CD14-positive monocyte (primary cell): ENCODE measurements at regions not wholly inside any gene's neighbourhood (a gene's known extent, or its start where the extent isn't known, plus 50 kb on each side); places are given as distances from the start of the nearest gene placed in this dataset.

ENCODE experiments used
- DNase-seq, 3 donors: peaks; one replicate each; pipeline ENCODE4 v3.0.0-alpha.2; 2011 to 2022
- H2AFZ ChIP-seq: 2 replicates; pipeline ENCODE4 v1.6.0; 2012; ENCODE audit warnings: mild to moderate bottlenecking, low read depth, low read length, inconsistent platforms; ENCODE audit not compliant: insufficient read depth, poor library complexity, severe bottlenecking
- H3K27ac ChIP-seq, 2 donors: 1 replicate in 1 of 2; 2 replicates in 1 of 2; pipeline ENCODE4 v1.5.1; 2012 to 2013; ENCODE audit warnings: low read length in 2 of 2, control low read depth in 1 of 2, inconsistent platforms in 1 of 2, low read depth in 1 of 2, mild to moderate bottlenecking in 1 of 2
- H3K27me3 ChIP-seq, 2 donors: one replicate each; pipeline versions ENCODE4 v1.6.0 to v1.6.1; 2011 to 2013; ENCODE audit warnings: low read length in 2 of 2; ENCODE audit not compliant: control insufficient read depth in 2 of 2, insufficient read depth in 2 of 2
- H3K36me3 ChIP-seq, 2 donors: replicated peaks in 1 of 2; 1 replicate in 1 of 2; 2 replicates in 1 of 2; pipeline versions ENCODE4 v1.5.1 to v1.6.1; 2012 to 2013; ENCODE audit warnings: low read length in 2 of 2, control low read depth in 1 of 2, inconsistent platforms in 1 of 2, mild to moderate bottlenecking in 1 of 2; ENCODE audit not compliant: insufficient read depth in 2 of 2, control insufficient read depth in 1 of 2
- H3K4me1 ChIP-seq, 2 donors: 1 replicate in 1 of 2; 2 replicates in 1 of 2; pipeline versions ENCODE4 v1.5.1 to v1.6.1; 2012 to 2013; ENCODE audit warnings: low read length in 2 of 2, control low read depth in 1 of 2, inconsistent platforms in 1 of 2, mild to moderate bottlenecking in 1 of 2, moderate library complexity in 1 of 2; ENCODE audit not compliant: insufficient read depth in 2 of 2, control insufficient read depth in 1 of 2
- H3K4me2 ChIP-seq: replicated peaks from 2 replicates; pipeline ENCODE3; 2012; ENCODE audit warnings: low read length, moderate library complexity, mild to moderate bottlenecking; ENCODE audit not compliant: poor library complexity, severe bottlenecking; ENCODE audit errors: extremely low read depth
- H3K4me3 ChIP-seq, 3 experiments: fragments of 200-600 bp in 1 of 3; sonication (generic) in 1 of 3; replicated peaks in 1 of 3; 1 replicate in 2 of 3; 2 replicates in 1 of 3; pipeline ENCODE4 v1.5.1; 2011 to 2013; ENCODE audit warnings: low read length in 3 of 3, mild to moderate bottlenecking in 3 of 3, control low read depth in 2 of 3, low read depth in 2 of 3, inconsistent platforms in 1 of 3, moderate library complexity in 1 of 3
- H3K79me2 ChIP-seq: 2 replicates; pipeline ENCODE4 v1.6.0; 2012; ENCODE audit warnings: mild to moderate bottlenecking, control low read depth, inconsistent platforms, low read length, moderate library complexity; ENCODE audit not compliant: insufficient read depth
- H3K9ac ChIP-seq: 2 replicates; pipeline ENCODE4 v1.6.0; 2017; ENCODE audit warnings: low read length, mild to moderate bottlenecking; ENCODE audit not compliant: insufficient read depth, poor library complexity, severe bottlenecking
- H3K9me3 ChIP-seq, 2 donors: replicated peaks in 1 of 2; 1 replicate in 1 of 2; 2 replicates in 1 of 2; pipeline versions ENCODE4 v1.5.1 to v1.6.1; 2012 to 2013; ENCODE audit warnings: low read length in 2 of 2, control low read depth in 1 of 2; ENCODE audit not compliant: control insufficient read depth in 1 of 2, insufficient read depth in 1 of 2
- H4K20me1 ChIP-seq: 2 replicates; pipeline ENCODE4 v1.6.0; 2012; ENCODE audit warnings: mild to moderate bottlenecking, low read length, control low read depth, moderate library complexity; ENCODE audit not compliant: insufficient read depth
- H3K27ac Mint-ChIP-seq, 7 donors: one replicate each; pipeline ENCODE4 v1.8.0; 2020; ENCODE audit warnings: mild to moderate bottlenecking in 7 of 7, mixed read lengths in 7 of 7, moderate library complexity in 6 of 7, inconsistent platforms in 2 of 7
- H3K27me3 Mint-ChIP-seq, 3 donors: one replicate each; pipeline ENCODE4 v1.8.0; 2021 to 2022; ENCODE audit warnings: low read depth in 3 of 3, mild to moderate bottlenecking in 3 of 3, mixed read lengths in 3 of 3, moderate library complexity in 3 of 3, inconsistent platforms in 1 of 3
- H3K36me3 Mint-ChIP-seq, 2 donors: one replicate each; pipeline ENCODE4 v1.8.0; 2020; ENCODE audit warnings: mixed read lengths in 2 of 2, inconsistent platforms in 1 of 2, mild to moderate bottlenecking in 1 of 2
- H3K4me1 Mint-ChIP-seq: one replicate; pipeline ENCODE4 v1.8.0; 2020; ENCODE audit warnings: mild to moderate bottlenecking, mixed read lengths
- H3K4me3 Mint-ChIP-seq, 2 donors: one replicate each; pipeline ENCODE4 v1.8.0; 2020; ENCODE audit warnings: mild to moderate bottlenecking in 2 of 2, mixed read lengths in 2 of 2, moderate library complexity in 1 of 2
- H3K9me3 Mint-ChIP-seq, 7 donors: one replicate each; pipeline ENCODE4 v1.8.0; 2020 to 2022; ENCODE audit warnings: mixed read lengths in 7 of 7, mild to moderate bottlenecking in 6 of 7, moderate library complexity in 6 of 7, inconsistent platforms in 2 of 7
- WGBS: methylation state at CpG from one replicate; pipeline ENCODE4 v1.1.5; 2013; ENCODE audit warnings: missing lambda C conversion rate; ENCODE audit not compliant: insufficient coverage; 5-methylcytosine and 5-hydroxymethylcytosine counted together
- intact Hi-C, 2 donors: fragments of 100-400 bp; cut with micrococcal nuclease; formaldehyde crosslinking; loops; one replicate each; pipeline versions ENCODE4 v1.15.0 to v1.15.1; 2023
- TF ChIP-seq, protein P1 (sequence below): fragments of 200-600 bp; IDR thresholded peaks from one replicate; pipeline ENCODE4 v1.8.0; 2022; ENCODE audit warnings: antibody characterized with exemption, mild to moderate bottlenecking

DNA sequence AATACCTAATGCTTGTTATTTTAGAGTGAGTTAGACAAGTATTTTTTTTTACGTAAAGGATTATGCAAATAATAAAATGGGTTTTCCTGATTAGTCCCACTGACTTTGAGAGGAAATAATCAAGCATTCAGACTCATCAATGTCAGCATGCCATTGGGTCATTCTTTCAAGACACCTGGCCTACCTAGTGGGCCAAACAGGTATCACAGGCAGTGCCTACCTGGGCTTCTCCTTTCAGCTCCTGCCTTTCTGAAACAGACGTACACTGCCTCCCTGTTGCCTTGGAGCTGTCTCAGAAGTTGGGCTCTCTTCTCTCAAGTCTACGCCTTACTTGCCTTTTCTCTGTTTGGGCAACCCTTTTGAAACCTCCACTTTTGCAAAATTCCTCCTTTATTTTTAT, 545.6 kb downstream of the SNAPC1 start:
- Histone ChIP-seq H3K9me3 (peaks cover 0 to 7% of the 10 kb centered on the region in 2 donors), H3K79me2 (no peaks in the 10 kb centered on the region), H3K4me2 (no peak overlapping the region), H3K36me3 (no peaks in the 10 kb centered on the region), H3K27me3 (no peaks in the 10 kb centered on the region), H2AFZ (no peak overlapping the region), H4K20me1 (no peaks in the 10 kb centered on the region), H3K9ac (no peak overlapping the region), H3K4me3 (no peak overlapping the region), H3K27ac (no peak overlapping the region), H3K4me1 (no peaks in the 10 kb centered on the region)
- no peaks in the 10 kb centered on the region for H3K27me3 Mint-ChIP-seq
- no peak overlapping the region for H3K4me3 Mint-ChIP-seq
- peaks cover 0 to 14% (median 6%) of the 10 kb centered on the region in 7 donors for H3K9me3 Mint-ChIP-seq
- no peaks in the 10 kb centered on the region for H3K4me1 Mint-ChIP-seq
- intact Hi-C loops = no loop called here
- WGBS = 100% methylated on average over 1 of the region's 3 CpGs
- DNase-seq = no peak
- no peaks in the 10 kb centered on the region for H3K36me3 Mint-ChIP-seq
- no peak overlapping the region for H3K27ac Mint-ChIP-seq
- TF ChIP-seq, protein P1, sequence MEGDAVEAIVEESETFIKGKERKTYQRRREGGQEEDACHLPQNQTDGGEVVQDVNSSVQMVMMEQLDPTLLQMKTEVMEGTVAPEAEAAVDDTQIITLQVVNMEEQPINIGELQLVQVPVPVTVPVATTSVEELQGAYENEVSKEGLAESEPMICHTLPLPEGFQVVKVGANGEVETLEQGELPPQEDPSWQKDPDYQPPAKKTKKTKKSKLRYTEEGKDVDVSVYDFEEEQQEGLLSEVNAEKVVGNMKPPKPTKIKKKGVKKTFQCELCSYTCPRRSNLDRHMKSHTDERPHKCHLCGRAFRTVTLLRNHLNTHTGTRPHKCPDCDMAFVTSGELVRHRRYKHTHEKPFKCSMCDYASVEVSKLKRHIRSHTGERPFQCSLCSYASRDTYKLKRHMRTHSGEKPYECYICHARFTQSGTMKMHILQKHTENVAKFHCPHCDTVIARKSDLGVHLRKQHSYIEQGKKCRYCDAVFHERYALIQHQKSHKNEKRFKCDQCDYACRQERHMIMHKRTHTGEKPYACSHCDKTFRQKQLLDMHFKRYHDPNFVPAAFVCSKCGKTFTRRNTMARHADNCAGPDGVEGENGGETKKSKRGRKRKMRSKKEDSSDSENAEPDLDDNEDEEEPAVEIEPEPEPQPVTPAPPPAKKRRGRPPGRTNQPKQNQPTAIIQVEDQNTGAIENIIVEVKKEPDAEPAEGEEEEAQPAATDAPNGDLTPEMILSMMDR = no peak

DNA sequence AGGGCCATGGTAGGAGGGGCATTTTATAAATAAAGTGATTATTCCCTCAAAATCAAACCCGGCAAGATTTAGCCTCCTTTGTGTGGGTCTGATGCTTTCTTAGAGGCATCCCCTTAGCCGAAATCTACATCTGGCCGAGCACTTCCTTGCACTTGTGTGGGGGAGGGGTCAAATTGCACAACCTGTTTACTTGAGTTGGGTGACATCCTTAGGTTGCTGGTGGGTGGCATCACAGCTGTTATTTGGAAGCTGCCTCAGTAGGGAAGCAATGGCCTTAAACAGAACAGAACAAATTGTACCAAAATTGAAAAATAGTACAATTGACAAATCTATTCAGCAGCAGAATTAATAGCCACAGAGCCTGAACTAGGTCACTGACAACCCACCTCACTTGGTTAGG, 546.1 kb downstream of the SNAPC1 start:
- Histone ChIP-seq H3K27me3 (no peaks in the 10 kb centered on the region), H3K4me2 (no peak overlapping the region), H3K9ac (no peak overlapping the region), H3K4me1 (no peaks in the 10 kb centered on the region), H4K20me1 (no peaks in the 10 kb centered on the region), H3K27ac (no peak overlapping the region), H3K36me3 (no peaks in the 10 kb centered on the region), H3K4me3 (no peak overlapping the region), H3K79me2 (no peaks in the 10 kb centered on the region), H3K9me3 (peaks cover 0 to 7% of the 10 kb centered on the region in 2 donors), H2AFZ (no peak overlapping the region)
- TF ChIP-seq, protein P1 = no peak
- intact Hi-C loops = no loop called here
- DNase-seq = no peak
- Mint-ChIP-seq H3K9me3 (peaks cover 0 to 11% (median 6%) of the 10 kb centered on the region in 7 donors), H3K36me3 (no peaks in the 10 kb centered on the region), H3K27ac (no peak overlapping the region), H3K27me3 (no peaks in the 10 kb centered on the region), H3K4me1 (no peaks in the 10 kb centered on the region), H3K4me3 (no peak overlapping the region)
- 93% methylated on average over 2 of the region's 3 CpGs for WGBS
